Astrocyte (in vitro differentiated cells and primary cell): ENCODE measurements at regions not wholly inside any gene's neighbourhood (a gene's known extent, or its start where the extent isn't known, plus 50 kb on each side); places are given as distances from the start of the nearest gene placed in this dataset.

Source experiments
- DNase-seq: peaks from one replicate; pipeline ENCODE4 v3.0.0-alpha.2; 2010; ENCODE audit warnings: low read depth
- FAIRE-seq: peaks from 2 replicates; lab custom pipeline; 2011; peaks lifted over from hg19 to GRCh38; lab: Jason Lieb, UNC
- H2AFZ ChIP-seq: 2 replicates; pipeline ENCODE4 v1.6.0; 2012; ENCODE audit warnings: low read depth, low read length, inconsistent platforms
- H3K27ac ChIP-seq: 2 replicates; pipeline ENCODE4 v1.5.1; 2011; ENCODE audit warnings: low read depth, low read length, inconsistent platforms
- H3K27me3 ChIP-seq: 2 replicates; pipeline ENCODE4 v1.6.0; 2011; ENCODE audit warnings: low read length, inconsistent platforms; ENCODE audit not compliant: insufficient read depth
- H3K36me3 ChIP-seq: 2 replicates; pipeline ENCODE4 v1.5.1; 2011; ENCODE audit warnings: low read length, inconsistent platforms; ENCODE audit not compliant: insufficient read depth
- H3K4me1 ChIP-seq: 2 replicates; pipeline ENCODE4 v1.5.1; 2011; ENCODE audit warnings: low read length, inconsistent platforms; ENCODE audit not compliant: insufficient read depth
- H3K4me2 ChIP-seq: 2 replicates; pipeline ENCODE4 v1.6.0; 2012; ENCODE audit warnings: low read length, inconsistent platforms
- H3K4me3 ChIP-seq: 2 replicates; pipeline ENCODE4 v1.5.1; 2011; ENCODE audit warnings: low read depth, mild to moderate bottlenecking, low read length, inconsistent platforms; ENCODE audit not compliant: insufficient read depth
- H3K79me2 ChIP-seq: 2 replicates; pipeline ENCODE4 v1.6.0; 2012; ENCODE audit warnings: mild to moderate bottlenecking, low read length, inconsistent platforms; ENCODE audit not compliant: insufficient read depth
- H3K9ac ChIP-seq: 2 replicates; pipeline ENCODE4 v1.6.0; 2012; ENCODE audit warnings: mild to moderate bottlenecking, low read length, inconsistent platforms
- H3K9me3 ChIP-seq: 2 replicates; pipeline ENCODE4 v1.5.1; 2012; ENCODE audit warnings: low read depth, mild to moderate bottlenecking, low read length, inconsistent platforms; ENCODE audit not compliant: insufficient read depth
- H4K20me1 ChIP-seq: 2 replicates; pipeline ENCODE4 v1.6.0; 2012; ENCODE audit warnings: low read length, inconsistent platforms; ENCODE audit not compliant: insufficient read depth
- H3K27ac Mint-ChIP-seq: one replicate; pipeline ENCODE4 v1.8.0; 2021; ENCODE audit warnings: mild to moderate bottlenecking, mixed read lengths; ENCODE audit not compliant: unreplicated experiment
- H3K27me3 Mint-ChIP-seq: one replicate; pipeline ENCODE4 v1.8.0; 2021; ENCODE audit warnings: low read depth, mixed read lengths; ENCODE audit not compliant: unreplicated experiment
- H3K36me3 Mint-ChIP-seq: one replicate; pipeline ENCODE4 v1.8.0; 2021; ENCODE audit warnings: low read depth, mixed read lengths; ENCODE audit not compliant: unreplicated experiment
- H3K4me1 Mint-ChIP-seq: one replicate; pipeline ENCODE4 v1.8.0; 2021; ENCODE audit warnings: low read depth, mixed read lengths; ENCODE audit not compliant: unreplicated experiment
- H3K4me3 Mint-ChIP-seq: one replicate; pipeline ENCODE4 v1.8.0; 2021; ENCODE audit warnings: mild to moderate bottlenecking, moderate library complexity, mixed read lengths; ENCODE audit not compliant: unreplicated experiment
- H3K9me3 Mint-ChIP-seq: one replicate; pipeline ENCODE4 v1.8.0; 2021; ENCODE audit warnings: mild to moderate bottlenecking, mixed read lengths; ENCODE audit not compliant: unreplicated experiment
- EZH2 ChIP-seq: IDR thresholded peaks from 2 replicates; pipeline ENCODE4 v1.6.1; 2012; ENCODE audit warnings: mild to moderate bottlenecking, low read length, inconsistent platforms; ENCODE audit not compliant: insufficient read depth
- TF ChIP-seq, protein P1 (sequence below): IDR thresholded peaks from 2 replicates; pipeline ENCODE4 v1.5.1; 2011; ENCODE audit warnings: low read depth, mild to moderate bottlenecking, inconsistent platforms, low read length, moderate library complexity; ENCODE audit not compliant: insufficient read depth

- no peak overlapping the region for H3K9ac ChIP-seq
- FAIRE-seq (no peak), DNase-seq (no peak)
- Mint-ChIP-seq H3K9me3 (peaks cover 34% of the 10 kb centered on the region), H3K4me3 (no peak overlapping the region), H3K27me3 (no peaks in the 10 kb centered on the region), H3K4me1 (no peaks in the 10 kb centered on the region), H3K27ac (no peak overlapping the region), H3K36me3 (peaks cover 8% of the 10 kb centered on the region)
- no peak overlapping the region for H3K4me3 ChIP-seq
- H4K20me1 ChIP-seq: no peaks in the 10 kb centered on the region
- H3K9me3 ChIP-seq: peaks cover 18% of the 10 kb centered on the region
- no peak for TF ChIP-seq EZH2
- TF ChIP-seq, protein P1, sequence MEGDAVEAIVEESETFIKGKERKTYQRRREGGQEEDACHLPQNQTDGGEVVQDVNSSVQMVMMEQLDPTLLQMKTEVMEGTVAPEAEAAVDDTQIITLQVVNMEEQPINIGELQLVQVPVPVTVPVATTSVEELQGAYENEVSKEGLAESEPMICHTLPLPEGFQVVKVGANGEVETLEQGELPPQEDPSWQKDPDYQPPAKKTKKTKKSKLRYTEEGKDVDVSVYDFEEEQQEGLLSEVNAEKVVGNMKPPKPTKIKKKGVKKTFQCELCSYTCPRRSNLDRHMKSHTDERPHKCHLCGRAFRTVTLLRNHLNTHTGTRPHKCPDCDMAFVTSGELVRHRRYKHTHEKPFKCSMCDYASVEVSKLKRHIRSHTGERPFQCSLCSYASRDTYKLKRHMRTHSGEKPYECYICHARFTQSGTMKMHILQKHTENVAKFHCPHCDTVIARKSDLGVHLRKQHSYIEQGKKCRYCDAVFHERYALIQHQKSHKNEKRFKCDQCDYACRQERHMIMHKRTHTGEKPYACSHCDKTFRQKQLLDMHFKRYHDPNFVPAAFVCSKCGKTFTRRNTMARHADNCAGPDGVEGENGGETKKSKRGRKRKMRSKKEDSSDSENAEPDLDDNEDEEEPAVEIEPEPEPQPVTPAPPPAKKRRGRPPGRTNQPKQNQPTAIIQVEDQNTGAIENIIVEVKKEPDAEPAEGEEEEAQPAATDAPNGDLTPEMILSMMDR: no peak
- no peak overlapping the region for H2AFZ ChIP-seq
- H3K27ac ChIP-seq: no peak overlapping the region
- H3K4me2 ChIP-seq: no peak overlapping the region
- H3K27me3 ChIP-seq: no peaks in the 10 kb centered on the region
- no peaks in the 10 kb centered on the region for H3K79me2 ChIP-seq
- no peaks in the 10 kb centered on the region for H3K4me1 ChIP-seq
- no peaks in the 10 kb centered on the region for H3K36me3 ChIP-seq
These were observed 103.9 kb downstream of the C9orf50 start for GRCh38 chr9:129517006-129517405.

DNA sequence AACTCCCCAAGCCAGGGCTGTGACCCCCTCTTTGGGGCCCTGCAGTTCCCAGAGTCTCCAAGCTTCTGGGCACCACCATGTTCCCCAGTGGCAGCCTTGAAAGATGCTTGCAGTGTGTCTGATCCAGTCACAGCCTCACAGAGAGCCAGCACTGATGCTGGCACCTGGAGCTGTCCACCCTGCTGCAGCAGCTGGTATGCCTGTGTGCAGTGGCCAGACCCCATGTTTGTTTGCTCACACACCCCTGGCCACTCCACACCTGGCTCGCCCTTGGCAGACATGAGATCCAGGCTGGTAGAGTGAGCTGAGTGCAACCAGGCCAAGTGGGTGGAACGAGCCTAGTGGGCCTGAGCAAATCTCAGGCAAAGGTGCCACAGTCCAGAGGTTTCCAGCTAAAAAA, 106.0 kb downstream of the C9orf50 start:
- no peak for FAIRE-seq

DNA sequence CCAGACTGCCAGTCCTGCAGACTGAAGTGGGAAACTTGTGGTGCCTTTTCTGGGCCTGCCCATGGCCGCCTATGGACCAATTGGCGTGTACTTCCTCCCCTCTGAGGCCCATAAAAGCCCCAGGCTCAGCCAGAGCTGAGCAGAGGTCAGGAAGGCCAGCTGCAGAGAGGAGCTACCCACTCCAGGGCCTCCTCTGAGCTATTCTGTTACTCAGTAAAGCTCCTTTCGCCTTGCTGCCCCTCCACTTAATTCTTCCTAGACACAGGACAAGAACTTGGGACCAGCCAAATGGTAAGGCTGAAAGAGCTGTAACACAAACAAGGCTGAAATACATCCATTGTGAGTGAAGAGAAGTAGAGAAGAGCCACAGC, 106.4 kb downstream of the C9orf50 start:
- H3K9me3 ChIP-seq: peaks cover 32% of the 10 kb centered on the region
- H4K20me1 ChIP-seq: no peaks in the 10 kb centered on the region
- Mint-ChIP-seq H3K27me3 (no peaks in the 10 kb centered on the region), H3K9me3 (peaks cover 51% of the 10 kb centered on the region), H3K36me3 (peaks cover 10% of the 10 kb centered on the region), H3K4me3 (no peak overlapping the region), H3K27ac (no peak overlapping the region), H3K4me1 (no peaks in the 10 kb centered on the region)
- H3K9ac ChIP-seq: no peak overlapping the region
- H2AFZ ChIP-seq: no peak overlapping the region
- TF ChIP-seq, protein P1: no peak
- TF ChIP-seq EZH2: no peak
- FAIRE-seq (no peak), DNase-seq (no peak)
- no peaks in the 10 kb centered on the region for H3K27me3 ChIP-seq
- H3K4me1 ChIP-seq: peaks cover 3% of the 10 kb centered on the region
- H3K79me2 ChIP-seq: no peaks in the 10 kb centered on the region
- H3K4me3 ChIP-seq: no peak overlapping the region
- no peak overlapping the region for H3K27ac ChIP-seq
- no peak overlapping the region for H3K4me2 ChIP-seq
- H3K36me3 ChIP-seq: no peaks in the 10 kb centered on the region

More for the DNA sequence above, 106.0 kb downstream of the C9orf50 start:
- no peak for DNase-seq
- peaks cover 29% of the 10 kb centered on the region for H3K9me3 ChIP-seq
- H3K4me1 Mint-ChIP-seq: no peaks in the 10 kb centered on the region
- H3K27me3 Mint-ChIP-seq: no peaks in the 10 kb centered on the region
- no peak overlapping the region for H3K27ac ChIP-seq
- no peaks in the 10 kb centered on the region for H3K79me2 ChIP-seq
- H3K36me3 Mint-ChIP-seq: peaks cover 8% of the 10 kb centered on the region
- no peaks in the 10 kb centered on the region for H3K4me1 ChIP-seq
- no peak overlapping the region for H3K9ac ChIP-seq
- no peak overlapping the region for H3K27ac Mint-ChIP-seq
- H4K20me1 ChIP-seq: no peaks in the 10 kb centered on the region
- H3K4me3 Mint-ChIP-seq: no peak overlapping the region
- H3K4me2 ChIP-seq: no peak overlapping the region
- H3K4me3 ChIP-seq: no peak overlapping the region
- no peak overlapping the region for H2AFZ ChIP-seq
- no peaks in the 10 kb centered on the region for H3K36me3 ChIP-seq
- H3K9me3 Mint-ChIP-seq: peaks cover 51% of the 10 kb centered on the region
- no peaks in the 10 kb centered on the region for H3K27me3 ChIP-seq
- TF ChIP-seq, protein P1: no peak
